Astrocyte (in vitro differentiated cells and primary cell): ENCODE measurements at regions not wholly inside any gene's neighbourhood (a gene's known extent, or its start where the extent isn't known, plus 50 kb on each side); places are given as distances from the start of the nearest gene placed in this dataset.
"Not testable (repeated sequence)": the region's sequence is repeated elsewhere in the genome, so short reads cannot be mapped to it uniquely, and the experiment has no call there.

Experiments used
- CTCF ChIP-seq: IDR thresholded peaks from 2 replicates; pipeline ENCODE4 v1.5.1; 2011; ENCODE audit warnings: low read depth, mild to moderate bottlenecking, inconsistent platforms, low read length, moderate library complexity; ENCODE audit not compliant: insufficient read depth
- EZH2 ChIP-seq: IDR thresholded peaks from 2 replicates; pipeline ENCODE4 v1.6.1; 2012; ENCODE audit warnings: mild to moderate bottlenecking, low read length, inconsistent platforms; ENCODE audit not compliant: insufficient read depth

- TF ChIP-seq CTCF, EZH2: not testable (repeated sequence)
These were observed 171.3 kb downstream of the SPIN4 start for GRCh38 chrX:63179852-63180251.
